Colonic mucosa (tissue), 4 donors: ENCODE measurements at regions not wholly inside any gene's neighbourhood (a gene's known extent, or its start where the extent isn't known, plus 50 kb on each side); places are given as distances from the start of the nearest gene placed in this dataset.
"Not testable (repeated sequence)": the region's sequence is repeated elsewhere in the genome, so short reads cannot be mapped to it uniquely, and the experiment has no call there.

Source experiments
- DNase-seq: peaks from one replicate; pipeline ENCODE4 v3.0.0-alpha.2; 2020
- H3K27ac ChIP-seq: fragments of 200-600 bp; one replicate; pipeline ENCODE4 v1.8.0; 2021
- H3K27me3 ChIP-seq: fragments of 200-600 bp; one replicate; pipeline ENCODE4 v1.8.0; 2021
- H3K36me3 ChIP-seq: fragments of 200-600 bp; one replicate; pipeline ENCODE4 v1.8.0; 2021
- H3K4me1 ChIP-seq: fragments of 200-600 bp; one replicate; pipeline ENCODE4 v1.8.0; 2021; ENCODE audit warnings: mild to moderate bottlenecking
- H3K4me3 ChIP-seq: fragments of 200-600 bp; one replicate; pipeline ENCODE4 v1.8.0; 2021
- H3K9ac ChIP-seq, 2 donors: one replicate each; pipeline ENCODE4 v1.7.0; 2013; ENCODE audit warnings: control low read depth in 2 of 2, low read depth in 2 of 2, low read length in 2 of 2
- H3K9me3 ChIP-seq: fragments of 200-600 bp; one replicate; pipeline ENCODE4 v1.8.0; 2021
- intact Hi-C: fragments of 100-400 bp; cut with DNase I; formaldehyde crosslinking; loops from one replicate; pipeline ENCODE4 v1.14.1; 2022
- TF ChIP-seq, protein P1 (sequence below): fragments of 200-600 bp; IDR thresholded peaks from one replicate; pipeline ENCODE4 v1.8.0; 2022; ENCODE audit warnings: antibody characterized with exemption, mild to moderate bottlenecking
- donor health status: healthy.
- donor health status: DM: no; HTN: no; CAD: no.
- donor health status: DM: no; HTN: no; CAD: no.

DNA sequence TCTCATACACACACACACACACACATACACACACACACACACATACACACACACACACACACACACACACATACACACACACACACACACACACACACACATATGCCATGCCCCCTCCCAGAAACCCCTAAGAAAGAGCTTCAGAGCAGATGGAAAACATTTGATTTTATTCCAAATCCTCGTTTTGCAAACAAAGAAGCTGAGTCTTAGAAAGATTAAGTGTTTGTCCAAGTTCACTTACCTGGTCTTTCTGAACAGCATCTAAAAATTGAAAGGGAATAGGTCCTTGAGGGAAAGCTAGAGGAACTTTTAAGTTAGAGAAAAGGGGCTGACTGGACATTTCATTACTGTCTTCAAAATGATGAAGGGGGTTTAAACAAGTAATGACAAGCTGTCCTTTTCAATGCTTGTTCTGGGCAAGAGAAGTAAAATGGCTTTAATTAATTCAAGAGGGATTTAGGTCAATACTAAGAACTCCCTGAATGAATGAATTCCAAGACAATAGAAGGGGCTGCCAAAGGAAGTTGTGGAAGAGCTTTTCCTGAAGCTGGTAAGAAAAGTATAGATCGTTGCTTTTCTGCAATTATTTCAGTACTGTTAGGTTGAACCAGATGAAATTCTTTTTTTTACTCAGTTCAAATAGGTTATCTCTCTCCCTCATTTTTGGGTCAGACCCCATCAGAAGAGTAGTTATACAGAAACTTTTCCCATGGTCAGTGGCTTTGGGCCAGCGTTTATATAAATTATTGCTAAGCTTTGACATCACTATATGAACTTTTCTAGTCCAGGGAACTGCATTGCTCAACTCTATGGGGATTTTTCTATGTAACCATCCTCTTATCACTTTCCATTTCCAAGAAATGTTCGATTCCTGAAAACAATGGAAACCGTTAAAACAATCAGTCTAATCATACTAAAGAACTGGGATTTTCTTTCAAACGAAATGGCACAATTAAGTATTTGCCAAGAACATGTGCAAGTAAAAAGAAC is 261.4 kb downstream of the MTERF1 start:
- H3K27ac ChIP-seq = no peak overlapping the region
- H3K36me3 ChIP-seq = no peaks in the 10 kb centered on the region
- H3K9ac ChIP-seq = no peak overlapping the region
- DNase-seq = no peak
- intact Hi-C loops = no loop called here
- H3K27me3 ChIP-seq = no peaks in the 10 kb centered on the region
- H3K4me1 ChIP-seq = no peaks in the 10 kb centered on the region
- H3K9me3 ChIP-seq = no peaks in the 10 kb centered on the region
- no peak overlapping the region for H3K4me3 ChIP-seq
- TF ChIP-seq, protein P1, sequence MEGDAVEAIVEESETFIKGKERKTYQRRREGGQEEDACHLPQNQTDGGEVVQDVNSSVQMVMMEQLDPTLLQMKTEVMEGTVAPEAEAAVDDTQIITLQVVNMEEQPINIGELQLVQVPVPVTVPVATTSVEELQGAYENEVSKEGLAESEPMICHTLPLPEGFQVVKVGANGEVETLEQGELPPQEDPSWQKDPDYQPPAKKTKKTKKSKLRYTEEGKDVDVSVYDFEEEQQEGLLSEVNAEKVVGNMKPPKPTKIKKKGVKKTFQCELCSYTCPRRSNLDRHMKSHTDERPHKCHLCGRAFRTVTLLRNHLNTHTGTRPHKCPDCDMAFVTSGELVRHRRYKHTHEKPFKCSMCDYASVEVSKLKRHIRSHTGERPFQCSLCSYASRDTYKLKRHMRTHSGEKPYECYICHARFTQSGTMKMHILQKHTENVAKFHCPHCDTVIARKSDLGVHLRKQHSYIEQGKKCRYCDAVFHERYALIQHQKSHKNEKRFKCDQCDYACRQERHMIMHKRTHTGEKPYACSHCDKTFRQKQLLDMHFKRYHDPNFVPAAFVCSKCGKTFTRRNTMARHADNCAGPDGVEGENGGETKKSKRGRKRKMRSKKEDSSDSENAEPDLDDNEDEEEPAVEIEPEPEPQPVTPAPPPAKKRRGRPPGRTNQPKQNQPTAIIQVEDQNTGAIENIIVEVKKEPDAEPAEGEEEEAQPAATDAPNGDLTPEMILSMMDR = no peak

DNA sequence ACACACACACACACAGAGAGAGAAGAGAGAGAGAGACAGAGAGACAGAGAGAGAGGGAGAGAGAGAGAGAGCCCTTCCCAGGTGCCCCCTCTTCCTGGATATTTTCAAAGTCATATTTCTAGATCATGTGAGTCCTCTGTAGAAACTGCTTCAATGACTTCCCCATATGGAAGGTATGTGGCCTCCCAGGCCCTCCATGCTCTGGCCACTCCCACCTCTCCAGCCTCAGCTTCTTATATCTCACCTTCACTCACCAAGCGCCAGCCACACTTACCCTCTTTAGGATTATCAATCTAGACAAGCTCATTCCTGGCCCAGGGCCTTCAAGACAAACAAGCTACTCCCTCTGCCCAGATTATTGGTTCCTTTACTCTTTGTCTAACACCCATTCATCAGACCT is 259.7 kb downstream of the MTERF1 start:
- Histone ChIP-seq H3K4me1 (no peaks in the 10 kb centered on the region), H3K4me3 (no peak overlapping the region), H3K9me3 (no peaks in the 10 kb centered on the region), H3K27ac (no peak overlapping the region), H3K36me3 (no peaks in the 10 kb centered on the region), H3K9ac (no peak overlapping the region), H3K27me3 (no peaks in the 10 kb centered on the region)
- intact Hi-C loops = no loop called here
- no peak for DNase-seq
- TF ChIP-seq, protein P1 = no peak

DNA sequence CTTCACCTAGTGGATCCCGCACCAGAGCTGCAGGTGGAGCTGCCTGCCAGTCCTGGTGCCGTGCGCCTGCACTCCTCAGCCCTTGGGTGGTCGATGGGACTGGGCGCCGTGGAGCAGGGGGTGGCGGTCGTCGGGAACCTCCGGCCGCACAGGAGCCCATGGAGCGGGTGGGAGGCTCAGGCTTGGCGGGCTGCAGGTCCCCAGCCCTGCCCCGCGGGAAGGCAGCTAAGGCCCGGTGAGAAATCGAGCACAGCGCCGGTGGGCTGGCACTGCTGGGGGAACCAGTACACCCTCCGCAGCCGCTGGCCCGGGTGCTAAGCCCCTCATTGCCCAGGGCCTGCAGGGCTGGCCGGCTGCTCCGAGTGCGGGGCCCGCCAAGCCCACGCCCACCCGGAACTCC is 253.2 kb downstream of the MTERF1 start:
- H3K4me3 ChIP-seq, H3K9me3 ChIP-seq, H3K4me1 ChIP-seq, H3K9ac ChIP-seq, H3K27me3 ChIP-seq, H3K36me3 ChIP-seq, DNase-seq, H3K27ac ChIP-seq, intact Hi-C loops: not testable (repeated sequence)

DNA sequence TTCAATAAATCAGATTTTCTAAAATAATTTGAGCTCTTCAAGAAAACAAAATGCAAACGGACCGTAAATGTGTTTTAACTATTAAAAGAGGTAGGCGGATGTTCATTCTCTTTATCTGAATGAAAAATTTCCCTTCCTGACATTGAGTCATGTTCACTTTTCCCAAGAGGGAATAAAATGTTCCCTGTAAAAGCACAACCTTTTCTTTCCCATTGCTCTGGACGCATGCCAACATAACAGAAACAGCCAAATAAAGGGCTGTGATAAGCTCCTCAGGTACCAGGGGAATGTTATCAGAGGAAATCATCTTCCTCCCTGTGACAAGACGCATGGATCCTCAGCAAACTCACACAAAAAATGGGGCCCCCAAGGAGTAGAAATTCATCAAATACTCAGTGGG is 251.8 kb downstream of the MTERF1 start:
- no peak overlapping the region for H3K4me3 ChIP-seq
- TF ChIP-seq, protein P1 = no peak
- H3K27ac ChIP-seq = no peak overlapping the region
- no peaks in the 10 kb centered on the region for H3K9me3 ChIP-seq
- no peak overlapping the region for H3K9ac ChIP-seq
- no peaks in the 10 kb centered on the region for H3K4me1 ChIP-seq
- intact Hi-C loops = no loop called here
- DNase-seq = no peak
- no peaks in the 10 kb centered on the region for H3K36me3 ChIP-seq
- no peaks in the 10 kb centered on the region for H3K27me3 ChIP-seq

DNA sequence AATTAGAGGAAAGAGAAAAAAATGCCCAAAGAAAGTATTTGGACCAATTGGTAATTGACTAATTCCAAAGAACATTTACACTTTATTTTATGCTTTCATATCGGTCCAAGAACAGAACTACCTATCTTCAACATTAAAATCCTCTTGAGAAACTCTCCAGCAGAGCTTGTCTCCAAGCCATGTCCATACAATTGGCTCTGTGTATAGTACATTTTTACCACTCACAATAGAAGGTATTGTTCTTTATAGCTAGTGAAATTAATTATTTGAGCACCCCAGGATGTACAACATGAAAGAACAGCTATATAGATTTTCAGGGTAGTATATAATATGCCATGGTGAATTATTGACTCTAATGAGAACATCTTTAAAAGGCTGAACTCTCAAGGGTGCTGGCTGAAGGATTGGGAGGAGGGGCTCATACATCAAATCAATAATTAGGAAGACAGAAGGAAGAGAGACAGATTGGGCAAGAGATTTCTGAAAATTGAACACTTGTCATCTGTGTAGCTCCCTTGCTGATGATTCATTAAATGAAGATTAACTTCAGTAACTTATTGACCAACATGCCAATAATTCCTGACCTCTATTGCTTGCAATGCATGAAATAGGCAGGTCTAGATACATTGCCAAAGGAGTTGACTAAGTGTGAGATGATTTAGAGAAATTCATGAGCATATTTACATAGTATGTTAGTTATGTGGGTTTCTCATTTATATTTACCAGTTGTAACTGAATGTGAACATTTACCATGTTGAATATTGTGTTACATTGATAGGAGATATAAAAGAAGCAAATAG is 249.7 kb downstream of the MTERF1 start:
- Histone ChIP-seq H3K4me3 (no peak overlapping the region), H3K27ac (no peak overlapping the region), H3K9ac (no peak overlapping the region), H3K36me3 (no peaks in the 10 kb centered on the region), H3K9me3 (no peaks in the 10 kb centered on the region), H3K27me3 (no peaks in the 10 kb centered on the region), H3K4me1 (no peaks in the 10 kb centered on the region)
- no peak for DNase-seq
- intact Hi-C loops = no loop called here
- TF ChIP-seq, protein P1 = no peak
